Vagina (tissue), 2 donors: ENCODE measurements at regions not wholly inside any gene's neighbourhood (a gene's known extent, or its start where the extent isn't known, plus 50 kb on each side); places are given as distances from the start of the nearest gene placed in this dataset.

ENCODE experiments used
- DNase-seq, 2 donors: peaks; one replicate each; pipeline ENCODE4 v3.0.0-alpha.2; 2017; ENCODE audit errors: extremely low spot score in 2 of 2
- H3K27ac ChIP-seq: fragments of 200-600 bp; sonication (generic); one replicate; pipeline ENCODE4 v1.5.1; 2019
- H3K27me3 ChIP-seq: fragments of 200-600 bp; sonication (generic); one replicate; pipeline ENCODE4 v1.5.1; 2019
- H3K36me3 ChIP-seq, 2 donors: fragments of 200-600 bp; sonication (generic); one replicate each; pipeline ENCODE4 v1.5.1; 2017 to 2019
- H3K4me1 ChIP-seq: fragments of 200-600 bp; sonication (generic); one replicate; pipeline ENCODE4 v1.5.1; 2019
- H3K4me3 ChIP-seq, 2 donors: fragments of 200-600 bp; sonication (generic); 1 replicate in 1 of 2; 2 replicates in 1 of 2; pipeline ENCODE4 v1.5.1; 2016 to 2019
- H3K9me3 ChIP-seq: fragments of 200-600 bp; sonication (generic); one replicate; pipeline ENCODE4 v1.5.1; 2019
- CTCF ChIP-seq, 3 experiments: fragments of 450-650 bp in 2 of 3; fragments of 200-600 bp in 1 of 3; sonication (generic) in 1 of 3; IDR thresholded peaks; one replicate each; pipeline ENCODE4 v1.5.1; 2017 to 2019; ENCODE audit warnings: antibody characterized with exemption in 3 of 3, mild to moderate bottlenecking in 2 of 3, moderate library complexity in 2 of 3
- POLR2A ChIP-seq, 2 donors: fragments of 450-650 bp; IDR thresholded peaks; one replicate each; pipeline ENCODE4 v1.6.1; 2017; ENCODE audit warnings: antibody characterized with exemption in 2 of 2, mild to moderate bottlenecking in 2 of 2, moderate library complexity in 2 of 2
- POLR2AphosphoS5 ChIP-seq, 2 donors: sonication (generic); formaldehyde crosslinking; IDR thresholded peaks; one replicate each; pipeline ENCODE4 v1.9.0; 2017; ENCODE audit warnings: antibody characterized with exemption in 2 of 2, mild to moderate bottlenecking in 2 of 2, low read depth in 1 of 2; ENCODE audit not compliant: insufficient read depth in 1 of 2
- intact Hi-C: fragments of 100-400 bp; cut with DNase I; formaldehyde crosslinking; loops from one replicate; pipeline ENCODE4 v1.15.1; 2023

GRCh38 chr6:156699017-156699421 is 78.2 kb upstream of the ARID1B start:
- no peaks in the 10 kb centered on the region for H3K9me3 ChIP-seq
- DNase-seq, result no peak
- intact Hi-C loops, result no loop called here
- H3K27me3 ChIP-seq, result no peaks in the 10 kb centered on the region
- TF ChIP-seq POLR2AphosphoS5 (IDR thresholded peaks at IDR 0.05; ENCODE audit: insufficient read depth in 1 of 2, low read depth in 1 of 2) (no peak), CTCF (IDR thresholded peaks at IDR 0.05) (no peak), POLR2A (IDR thresholded peaks at IDR 0.05) (no peak)
- no peak overlapping the region for H3K4me3 ChIP-seq
- H3K4me1 ChIP-seq, result no peaks in the 10 kb centered on the region
- H3K27ac ChIP-seq, result no peak overlapping the region
- no peaks in the 10 kb centered on the region for H3K36me3 ChIP-seq

- TF ChIP-seq POLR2A (IDR thresholded peaks at IDR 0.05), result no peak
- TF ChIP-seq CTCF (IDR thresholded peaks at IDR 0.05), result no peak
- H3K9me3 ChIP-seq, result no peaks in the 10 kb centered on the region
- H3K36me3 ChIP-seq, result no peaks in the 10 kb centered on the region
- no peak for DNase-seq
- intact Hi-C loops, result no loop called here
- H3K4me1 ChIP-seq, result no peaks in the 10 kb centered on the region
- no peak overlapping the region for H3K27ac ChIP-seq
- no peaks in the 10 kb centered on the region for H3K27me3 ChIP-seq
- no peak overlapping the region for H3K4me3 ChIP-seq
These were observed 78.8 kb upstream of the ARID1B start for GRCh38 chr6:156698239-156699016.

- H3K4me3 ChIP-seq, result no peak overlapping the region
- no peaks in the 10 kb centered on the region for H3K4me1 ChIP-seq
- no peaks in the 10 kb centered on the region for H3K36me3 ChIP-seq
- TF ChIP-seq POLR2AphosphoS5 (IDR thresholded peaks at IDR 0.05; ENCODE audit: insufficient read depth in 1 of 2, low read depth in 1 of 2), result no peak
- no peak for TF ChIP-seq CTCF (IDR thresholded peaks at IDR 0.05)
- TF ChIP-seq POLR2A (IDR thresholded peaks at IDR 0.05), result no peak
- intact Hi-C loops, result no loop called here
- DNase-seq, result no peak
- no peak overlapping the region for H3K27ac ChIP-seq
- no peaks in the 10 kb centered on the region for H3K27me3 ChIP-seq
- no peaks in the 10 kb centered on the region for H3K9me3 ChIP-seq
These were observed 79.8 kb upstream of the ARID1B start for GRCh38 chr6:156697225-156697830.

GRCh38 chr6:156695742-156696141 is 81.4 kb upstream of the ARID1B start:
- TF ChIP-seq CTCF (IDR thresholded peaks at IDR 0.05) (no peak), POLR2A (IDR thresholded peaks at IDR 0.05) (no peak), POLR2AphosphoS5 (IDR thresholded peaks at IDR 0.05; ENCODE audit: insufficient read depth in 1 of 2, low read depth in 1 of 2) (no peak)
- intact Hi-C loops, result no loop called here
- H3K36me3 ChIP-seq, result no peaks in the 10 kb centered on the region
- H3K4me3 ChIP-seq, result no peak overlapping the region
- H3K4me1 ChIP-seq, result no peaks in the 10 kb centered on the region
- no peak overlapping the region for H3K27ac ChIP-seq
- H3K27me3 ChIP-seq, result no peaks in the 10 kb centered on the region
- H3K9me3 ChIP-seq, result no peaks in the 10 kb centered on the region
- no peak for DNase-seq

GRCh38 chr6:156694679-156695078 is 82.5 kb upstream of the ARID1B start:
- no peak overlapping the region for H3K4me3 ChIP-seq
- no peaks in the 10 kb centered on the region for H3K27me3 ChIP-seq
- no peaks in the 10 kb centered on the region for H3K9me3 ChIP-seq
- no peak for DNase-seq
- intact Hi-C loops, result no loop called here
- no peak overlapping the region for H3K27ac ChIP-seq
- TF ChIP-seq POLR2A (IDR thresholded peaks at IDR 0.05), result no peak
- no peak for TF ChIP-seq POLR2AphosphoS5 (IDR thresholded peaks at IDR 0.05; ENCODE audit: insufficient read depth in 1 of 2, low read depth in 1 of 2)
- no peak for TF ChIP-seq CTCF (IDR thresholded peaks at IDR 0.05)
- H3K36me3 ChIP-seq, result no peaks in the 10 kb centered on the region
- no peaks in the 10 kb centered on the region for H3K4me1 ChIP-seq
